Spleen (tissue), 11 donors: ENCODE measurements at regions not wholly inside any gene's neighbourhood (a gene's known extent, or its start where the extent isn't known, plus 50 kb on each side); places are given as distances from the start of the nearest gene placed in this dataset.
"Not testable (repeated sequence)": the region's sequence is repeated elsewhere in the genome, so short reads cannot be mapped to it uniquely, and the experiment has no call there.

Experiments used
- DNase-seq: peaks from one replicate; pipeline ENCODE4 v3.0.0-alpha.2; 2020
- H3K27ac ChIP-seq, 8 donors: fragments of 200-600 bp; sonication (generic) in 7 of 8; 1 replicate in 4 of 8; 2 replicates in 4 of 8; pipeline versions ENCODE4 v1.5.0 to v1.8.0; 2016 to 2021; ENCODE audit warnings: inconsistent platforms in 4 of 8, mild to moderate bottlenecking in 4 of 8, moderate library complexity in 1 of 8
- H3K27me3 ChIP-seq, 7 donors: fragments of 200-600 bp; sonication (generic) in 6 of 7; replicated peaks in 1 of 7; 1 replicate in 4 of 7; 2 replicates in 3 of 7; pipeline versions ENCODE4 v1.5.0 to v1.8.0; 2016 to 2021; ENCODE audit warnings: inconsistent platforms in 3 of 7, mild to moderate bottlenecking in 1 of 7
- H3K36me3 ChIP-seq, 6 donors: fragments of 200-600 bp; sonication (generic) in 5 of 6; 1 replicate in 4 of 6; 2 replicates in 2 of 6; pipeline versions ENCODE4 v1.5.0 to v1.8.0; 2016 to 2021; ENCODE audit warnings: inconsistent platforms in 2 of 6
- H3K4me1 ChIP-seq, 6 donors: fragments of 200-600 bp; sonication (generic) in 5 of 6; 1 replicate in 3 of 6; 2 replicates in 3 of 6; pipeline versions ENCODE4 v1.5.0 to v1.8.0; 2016 to 2021; ENCODE audit warnings: inconsistent platforms in 3 of 6
- H3K4me3 ChIP-seq, 8 donors: fragments of 200-600 bp; sonication (generic) in 7 of 8; 1 replicate in 4 of 8; 2 replicates in 4 of 8; pipeline versions ENCODE4 v1.5.0 to v1.8.0; 2016 to 2021; ENCODE audit warnings: inconsistent platforms in 4 of 8, mild to moderate bottlenecking in 4 of 8, moderate library complexity in 2 of 8
- H3K9me3 ChIP-seq, 8 donors: fragments of 200-600 bp; sonication (generic) in 7 of 8; 1 replicate in 4 of 8; 2 replicates in 4 of 8; pipeline versions ENCODE4 v1.5.0 to v1.8.0; 2016 to 2021; ENCODE audit warnings: inconsistent platforms in 4 of 8
- CTCF ChIP-seq, 11 experiments: fragments of 200-600 bp in 7 of 11; fragments of 450-650 bp in 4 of 11; sonication (generic) in 4 of 11; IDR thresholded peaks in 8 of 11; conservative IDR thresholded peaks in 3 of 11; 1 replicate in 7 of 11; 2 replicates in 4 of 11; pipeline versions ENCODE4 v1.4.0 to v1.8.0; 2016 to 2021; ENCODE audit warnings: antibody characterized with exemption in 11 of 11, inconsistent platforms in 4 of 11, mild to moderate bottlenecking in 1 of 11
- POLR2A ChIP-seq, 3 donors: fragments of 450-650 bp; IDR thresholded peaks; one replicate each; pipeline ENCODE4 v1.5.1; 2017; ENCODE audit warnings: antibody characterized with exemption in 3 of 3, mild to moderate bottlenecking in 1 of 3
- POLR2AphosphoS5 ChIP-seq, 3 donors: sonication (generic); formaldehyde crosslinking; IDR thresholded peaks; one replicate each; pipeline ENCODE4 v1.5.1; 2017; ENCODE audit warnings: antibody characterized with exemption in 3 of 3
- WGBS, 5 donors: extraction: QIAGEN DNeasy Blood & Tissue Kit in 3 of 5; methylation state at CpG; one replicate each; pipeline versions ENCODE4 v1.1.5 to v1.1.7; 2013 to 2018; 5-methylcytosine and 5-hydroxymethylcytosine counted together
- intact Hi-C: fragments of 100-400 bp; cut with DNase I; formaldehyde crosslinking; loops from one replicate; pipeline ENCODE4 v1.15.0; 2023; ENCODE audit warnings: low total_unique reads
- donor health status: healthy with polysubstance abuse.
- donor health status: DM: no; HTN: no; CAD: no; lungs with moderate emphysema.
- donor health status: DM: no; HTN: no; CAD: no.
- donor health status: Bipolar disorder and iron deficiency.
- donor health status: healthy.
- donor health status: DM: no; HTN: no; CAD: no.
- donor health status: DM: yes; HTN: yes; CAD: no.

DNA sequence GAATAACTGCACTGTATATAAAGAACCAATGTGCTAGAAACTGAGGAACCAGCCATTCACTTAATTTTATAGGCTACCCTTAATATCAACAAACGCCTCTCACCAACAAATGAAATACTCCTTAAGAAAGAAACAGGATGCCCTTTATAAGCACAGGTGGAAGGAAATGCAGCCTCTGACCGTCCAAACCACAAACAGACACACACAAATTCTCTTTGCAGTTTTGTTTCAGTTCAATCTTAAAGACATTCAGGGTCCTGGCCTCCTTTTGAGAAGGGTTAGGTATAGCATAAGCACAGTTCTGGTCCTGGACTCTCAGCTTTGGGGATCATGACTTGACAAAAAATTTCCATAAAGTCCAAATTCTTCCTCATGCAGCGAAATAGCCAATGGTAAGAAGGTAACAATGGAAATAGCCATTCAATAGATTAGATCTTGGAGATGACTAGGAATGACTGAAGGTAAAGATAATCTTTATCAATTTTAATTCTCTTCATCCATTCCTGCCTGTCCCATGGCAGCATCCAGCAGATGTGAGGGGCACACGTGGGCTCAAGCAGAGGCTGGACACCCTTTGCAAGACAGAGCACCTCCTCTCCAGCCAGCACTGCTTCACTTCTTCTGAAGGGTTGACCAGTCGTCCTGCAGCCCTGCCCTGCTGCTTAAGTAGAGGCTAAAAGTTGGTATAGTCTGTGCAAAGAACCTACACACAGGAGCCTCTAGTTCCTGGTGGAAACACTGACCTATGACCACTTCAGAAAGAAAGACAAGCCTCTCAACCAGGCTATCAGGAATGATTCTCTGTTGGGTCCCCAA, 123.9 kb downstream of the CD83 start:
- TF ChIP-seq POLR2A (IDR thresholded peaks at IDR 0.05) (no peak), POLR2AphosphoS5 (IDR thresholded peaks at IDR 0.05) (no peak), CTCF (IDR thresholded peaks at IDR 0.05 in 8 of 11, conservative IDR thresholded peaks at IDR 0.05 in 3 of 11) (no peak)
- no peak for DNase-seq
- Histone ChIP-seq H3K27ac (no peak overlapping the region), H3K27me3 (no peaks in the 10 kb centered on the region), H3K4me1 (peaks cover 0 to 18% (median 12%) of the 10 kb centered on the region in 6 donors), H3K4me3 (no peak overlapping the region), H3K36me3 (no peaks in the 10 kb centered on the region), H3K9me3 (peaks cover 0 to 9% (median 6%) of the 10 kb centered on the region in 8 donors)
- 52 to 66% (median 58%) methylated on average over 5 of the region's 5 CpGs for WGBS, 5 donors
- intact Hi-C loops, result no loop called here

- H3K4me1 ChIP-seq, result peaks cover 0 to 18% (median 12%) of the 10 kb centered on the region in 6 donors
- H3K27me3 ChIP-seq, H3K36me3 ChIP-seq, DNase-seq, H3K9me3 ChIP-seq, H3K27ac ChIP-seq, intact Hi-C loops, H3K4me3 ChIP-seq: not testable (repeated sequence)
- WGBS, 5 donors, result 88 to 98% (median 95%) methylated on average over 2 of the region's 2 CpGs
Measured at GRCh38 chr6:14242912-14243311, 125.3 kb downstream of the CD83 start.

GRCh38 chr6:14243597-14243996, 126.0 kb downstream of the CD83 start:
- H3K27me3 ChIP-seq, result no peaks in the 10 kb centered on the region
- H3K4me3 ChIP-seq, result no peak overlapping the region
- H3K4me1 ChIP-seq, result peaks cover 0 to 18% (median 12%) of the 10 kb centered on the region in 6 donors
- no peak for DNase-seq
- 83 to 96% (median 93%) methylated on average over 5 of the region's 5 CpGs for WGBS, 5 donors
- H3K36me3 ChIP-seq, result no peaks in the 10 kb centered on the region
- intact Hi-C loops, result no loop called here
- TF ChIP-seq CTCF (IDR thresholded peaks at IDR 0.05 in 8 of 11, conservative IDR thresholded peaks at IDR 0.05 in 3 of 11), result no peak
- TF ChIP-seq POLR2AphosphoS5 (IDR thresholded peaks at IDR 0.05), result no peak
- TF ChIP-seq POLR2A (IDR thresholded peaks at IDR 0.05), result no peak
- H3K27ac ChIP-seq, result no peak overlapping the region
- peaks cover 0 to 7% (median 5%) of the 10 kb centered on the region in 8 donors for H3K9me3 ChIP-seq

- DNase-seq, result no peak
- H3K27me3 ChIP-seq, result no peaks in the 10 kb centered on the region
- H3K4me3 ChIP-seq, result no peak overlapping the region
- peaks cover 0 to 1% (median 0%) of the 10 kb centered on the region in 6 donors for H3K4me1 ChIP-seq
- intact Hi-C loops, result no loop called here
- no peak overlapping the region for H3K27ac ChIP-seq
- H3K9me3 ChIP-seq, result no peaks in the 10 kb centered on the region
- no peak for TF ChIP-seq POLR2A (IDR thresholded peaks at IDR 0.05)
- WGBS, 5 donors, result 92 to 97% (median 94%) methylated on average over 3 of the region's 3 CpGs
- H3K36me3 ChIP-seq, result no peaks in the 10 kb centered on the region
Measured at GRCh38 chr6:14246876-14247275, 129.3 kb downstream of the CD83 start.

DNA sequence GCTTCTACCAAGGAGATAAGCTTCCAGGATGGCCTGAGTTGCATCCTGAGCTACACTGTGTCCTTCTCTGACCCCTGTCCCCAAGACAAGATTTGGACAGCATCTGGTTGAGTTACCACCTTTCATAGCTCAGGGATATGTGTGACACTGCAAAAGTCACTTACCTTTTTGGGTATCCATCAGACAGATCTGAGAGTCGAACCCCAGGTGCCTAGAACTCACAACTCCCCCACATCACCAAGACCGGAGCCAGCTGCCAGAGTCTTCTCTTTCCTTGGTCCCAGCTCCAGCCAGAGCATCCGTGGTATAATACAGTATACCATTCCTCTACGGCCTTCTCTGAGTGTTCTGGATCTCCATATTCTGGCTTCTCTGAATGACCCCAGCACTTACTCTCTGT, 133.0 kb downstream of the CD83 start:
- intact Hi-C loops, result no loop called here
- DNase-seq, result no peak
- 89 to 95% (median 91%) methylated on average over 4 of the region's 4 CpGs for WGBS, 5 donors
- Histone ChIP-seq H3K4me3 (no peak overlapping the region), H3K36me3 (no peaks in the 10 kb centered on the region), H3K27ac (no peak overlapping the region), H3K9me3 (no peaks in the 10 kb centered on the region), H3K27me3 (no peaks in the 10 kb centered on the region), H3K4me1 (peaks cover 0 to 15% (median 0%) of the 10 kb centered on the region in 6 donors)
- TF ChIP-seq POLR2A (IDR thresholded peaks at IDR 0.05) (no peak), POLR2AphosphoS5 (IDR thresholded peaks at IDR 0.05) (no peak), CTCF (IDR thresholded peaks at IDR 0.05 in 8 of 11, conservative IDR thresholded peaks at IDR 0.05 in 3 of 11) (no peak)
